Activated CD4-positive, alpha-beta T cell treated with anti-CD3 and anti-CD28 coated beads for 36 hours (primary cell): ENCODE measurements at regions not wholly inside any gene's neighbourhood (a gene's known extent, or its start where the extent isn't known, plus 50 kb on each side); places are given as distances from the start of the nearest gene placed in this dataset.
"Not testable (repeated sequence)": the region's sequence is repeated elsewhere in the genome, so short reads cannot be mapped to it uniquely, and the experiment has no call there.

Experiments
- ATAC-seq: fragments of 200-7000 bp; cut with Tn5 transposase; one replicate; pipeline ENCODE4 v1.10.0; 2021; ENCODE audit warnings: mild to moderate bottlenecking, moderate library complexity
- CTCF ChIA-PET: fragments of 350-600 bp; sonication (Branson Sonifier 250); formaldehyde crosslinking; loops from one replicate; lab custom pipeline; 2021; ENCODE audit warnings: antibody characterized with exemption; lab: Charles Lee
- POLR2A ChIA-PET: fragments of 350-600 bp; sonication (Branson Sonifier 250); formaldehyde crosslinking; loops from one replicate; lab custom pipeline; 2021; ENCODE audit warnings: antibody characterized with exemption, inconsistent platforms; lab: Charles Lee
- DNase-seq: peaks from one replicate; pipeline ENCODE4 v3.0.0-alpha.2; 2020
- H3K27ac Mint-ChIP-seq: one replicate; pipeline ENCODE4 v1.8.0; 2021; ENCODE audit warnings: mixed read lengths
- H3K27me3 Mint-ChIP-seq: one replicate; pipeline ENCODE4 v1.8.0; 2021; ENCODE audit warnings: mixed read lengths
- H3K36me3 Mint-ChIP-seq: one replicate; pipeline ENCODE4 v1.8.0; 2021; ENCODE audit warnings: low read depth, mixed read lengths
- H3K4me1 Mint-ChIP-seq: one replicate; pipeline ENCODE4 v1.8.0; 2021; ENCODE audit warnings: mixed read lengths
- H3K4me3 Mint-ChIP-seq: one replicate; pipeline ENCODE4 v1.8.0; 2021; ENCODE audit warnings: mild to moderate bottlenecking, moderate library complexity, mixed read lengths
- H3K9me3 Mint-ChIP-seq: one replicate; pipeline ENCODE4 v1.8.0; 2021; ENCODE audit warnings: low read depth, mixed read lengths
- intact Hi-C, 2 experiments: fragments of 100-400 bp; cut with DNase I in 1 of 2; cut with micrococcal nuclease in 1 of 2; formaldehyde crosslinking; loops; one replicate each; pipeline versions ENCODE4 v1.14.2 to v1.15.1; 2022 to 2024; cut with DNase I, micrococcal nuclease

GRCh38 chr9:17083258-17083657 is 51.6 kb upstream of the CNTLN start:
- POLR2A ChIA-PET: no interaction called here
- DNase-seq (no peak), ATAC-seq (no peak)
- Mint-ChIP-seq H3K4me3 (no peak overlapping the region), H3K36me3 (no peaks in the 10 kb centered on the region), H3K27ac (no peak overlapping the region), H3K4me1 (no peaks in the 10 kb centered on the region), H3K9me3 (no peaks in the 10 kb centered on the region), H3K27me3 (no peaks in the 10 kb centered on the region)
- CTCF ChIA-PET: no interaction called here
- intact Hi-C loops: no loop called here

GRCh38 chr9:17082343-17083064 is 52.3 kb upstream of the CNTLN start:
- ChIA-PET CTCF (no interaction called here), POLR2A (no interaction called here)
- Mint-ChIP-seq H3K9me3 (no peaks in the 10 kb centered on the region), H3K36me3 (no peaks in the 10 kb centered on the region), H3K4me3 (no peak overlapping the region), H3K4me1 (no peaks in the 10 kb centered on the region), H3K27ac (no peak overlapping the region), H3K27me3 (no peaks in the 10 kb centered on the region)
- ATAC-seq: no peak
- DNase-seq: no peak
- intact Hi-C loops: no loop called here

GRCh38 chr9:17081814-17082213 is 53.0 kb upstream of the CNTLN start:
- POLR2A ChIA-PET: no interaction called here
- H3K4me1 Mint-ChIP-seq: no peaks in the 10 kb centered on the region
- CTCF ChIA-PET: no interaction called here
- H3K9me3 Mint-ChIP-seq: no peaks in the 10 kb centered on the region
- DNase-seq (no peak), ATAC-seq (no peak)
- no peaks in the 10 kb centered on the region for H3K36me3 Mint-ChIP-seq
- no peak overlapping the region for H3K4me3 Mint-ChIP-seq
- no peaks in the 10 kb centered on the region for H3K27me3 Mint-ChIP-seq
- intact Hi-C loops: no loop called here
- H3K27ac Mint-ChIP-seq: no peak overlapping the region

- Mint-ChIP-seq H3K9me3 (no peaks in the 10 kb centered on the region), H3K27me3 (no peaks in the 10 kb centered on the region), H3K27ac (no peak overlapping the region), H3K4me1 (no peaks in the 10 kb centered on the region), H3K4me3 (no peak overlapping the region), H3K36me3 (no peaks in the 10 kb centered on the region)
- intact Hi-C loops: no loop called here
- ATAC-seq (no peak), DNase-seq (no peak)
- CTCF ChIA-PET: interaction anchor here (0.6 kb wide), 1 partner anchor 445 kb away, joined by 3 read pairs; no protein-coding TSS in a partner anchor
- POLR2A ChIA-PET: no interaction called here
Observed at GRCh38 chr9:17081351-17081750, 53.5 kb upstream of the CNTLN start.

- DNase-seq: no peak
- Mint-ChIP-seq H3K27me3 (no peaks in the 10 kb centered on the region), H3K9me3 (peaks cover 2% of the 10 kb centered on the region), H3K4me3 (no peak overlapping the region), H3K4me1 (no peaks in the 10 kb centered on the region), H3K36me3 (no peaks in the 10 kb centered on the region), H3K27ac (no peak overlapping the region)
- ChIA-PET POLR2A (no interaction called here), CTCF (no interaction called here)
- intact Hi-C loops: no loop called here
- ATAC-seq: no peak
Observed at GRCh38 chr9:17075758-17076485, 58.9 kb upstream of the CNTLN start.

- CTCF ChIA-PET: no interaction called here
- Mint-ChIP-seq H3K9me3 (peaks cover 2% of the 10 kb centered on the region), H3K27me3 (no peaks in the 10 kb centered on the region), H3K27ac (no peak overlapping the region), H3K4me1 (no peaks in the 10 kb centered on the region), H3K36me3 (no peaks in the 10 kb centered on the region), H3K4me3 (no peak overlapping the region)
- intact Hi-C loops: no loop called here
- POLR2A ChIA-PET: no interaction called here
- no peak for ATAC-seq
- DNase-seq: no peak
Observed at GRCh38 chr9:17075146-17075757, 59.6 kb upstream of the CNTLN start.

- CTCF ChIA-PET, H3K36me3 Mint-ChIP-seq, H3K4me1 Mint-ChIP-seq, H3K9me3 Mint-ChIP-seq, DNase-seq, POLR2A ChIA-PET, ATAC-seq, H3K4me3 Mint-ChIP-seq, intact Hi-C loops, H3K27ac Mint-ChIP-seq, H3K27me3 Mint-ChIP-seq: not testable (repeated sequence)
Observed at GRCh38 chr9:17072563-17072962, 62.3 kb upstream of the CNTLN start.

GRCh38 chr9:17068671-17069070 is 66.2 kb upstream of the CNTLN start:
- Mint-ChIP-seq H3K4me1 (no peaks in the 10 kb centered on the region), H3K27ac (no peak overlapping the region), H3K36me3 (no peaks in the 10 kb centered on the region), H3K27me3 (no peaks in the 10 kb centered on the region), H3K9me3 (no peaks in the 10 kb centered on the region), H3K4me3 (no peak overlapping the region)
- ATAC-seq: no peak
- intact Hi-C loops: no loop called here
- ChIA-PET POLR2A (no interaction called here), CTCF (interaction anchor here (0.6 kb wide), 1 partner anchor 354 kb away, joined by 3 read pairs; no protein-coding TSS in a partner anchor)
- DNase-seq: no peak

- Mint-ChIP-seq H3K9me3 (no peaks in the 10 kb centered on the region), H3K4me1 (no peaks in the 10 kb centered on the region), H3K27me3 (no peaks in the 10 kb centered on the region), H3K27ac (no peak overlapping the region), H3K4me3 (no peak overlapping the region), H3K36me3 (no peaks in the 10 kb centered on the region)
- ChIA-PET POLR2A (no interaction called here), CTCF (interaction anchor here (0.5 to 1.3 kb wide), 3 partner anchors 11 to 332 kb away, joined by 3 read pairs; no protein-coding TSS in a partner anchor)
- ATAC-seq (no peak), DNase-seq (no peak)
- intact Hi-C loops: no loop called here
Observed at GRCh38 chr9:17065062-17065461, 69.8 kb upstream of the CNTLN start.

- H3K27me3 Mint-ChIP-seq: no peaks in the 10 kb centered on the region
- POLR2A ChIA-PET: no interaction called here
- no peak for ATAC-seq
- no peak overlapping the region for H3K4me3 Mint-ChIP-seq
- no peaks in the 10 kb centered on the region for H3K4me1 Mint-ChIP-seq
- intact Hi-C loops: no loop called here
- H3K27ac Mint-ChIP-seq: no peak overlapping the region
- H3K36me3 Mint-ChIP-seq: no peaks in the 10 kb centered on the region
- CTCF ChIA-PET: interaction anchor here (0.5 to 3.1 kb wide), 6 partner anchors 10 to 399 kb away, joined by 3 to 16 read pairs (median 3); no protein-coding TSS in a partner anchor
- no peaks in the 10 kb centered on the region for H3K9me3 Mint-ChIP-seq
- DNase-seq: no peak
Observed at GRCh38 chr9:17064558-17064957, 70.3 kb upstream of the CNTLN start.

- no peak overlapping the region for H3K4me3 Mint-ChIP-seq
- ChIA-PET CTCF (interaction anchor here (0.6 to 3.1 kb wide), 3 partner anchors 398 to 562 kb away, joined by 3 to 16 read pairs (median 7); no protein-coding TSS in a partner anchor), POLR2A (no interaction called here)
- no peaks in the 10 kb centered on the region for H3K9me3 Mint-ChIP-seq
- intact Hi-C loops: loop anchor here (1.0 to 2.0 kb wide), 2 partner anchors 399 to 400 kb away; no protein-coding TSS in a partner anchor
- no peaks in the 10 kb centered on the region for H3K4me1 Mint-ChIP-seq
- no peaks in the 10 kb centered on the region for H3K36me3 Mint-ChIP-seq
- peak; percentile 13 for DNase-seq
- H3K27me3 Mint-ChIP-seq: no peaks in the 10 kb centered on the region
- H3K27ac Mint-ChIP-seq: no peak overlapping the region
- no peak for ATAC-seq
Observed at GRCh38 chr9:17063535-17064135, 71.2 kb upstream of the CNTLN start.
